CD4-positive, alpha-beta T cell treated with Interleukin-21 for 1 hour (primary cell): ENCODE measurements at regions not wholly inside any gene's neighbourhood (a gene's known extent, or its start where the extent isn't known, plus 50 kb on each side); places are given as distances from the start of the nearest gene placed in this dataset.
A peak's percentile ranks its signal among the peaks of the same experiment; 100 is the strongest.
"Not testable (repeated sequence)": the region's sequence is repeated elsewhere in the genome, so short reads cannot be mapped to it uniquely, and the experiment has no call there.

ENCODE experiments used
- DNase-seq: peaks from one replicate; pipeline ENCODE4 v3.0.0-alpha.2; 2020

DNA sequence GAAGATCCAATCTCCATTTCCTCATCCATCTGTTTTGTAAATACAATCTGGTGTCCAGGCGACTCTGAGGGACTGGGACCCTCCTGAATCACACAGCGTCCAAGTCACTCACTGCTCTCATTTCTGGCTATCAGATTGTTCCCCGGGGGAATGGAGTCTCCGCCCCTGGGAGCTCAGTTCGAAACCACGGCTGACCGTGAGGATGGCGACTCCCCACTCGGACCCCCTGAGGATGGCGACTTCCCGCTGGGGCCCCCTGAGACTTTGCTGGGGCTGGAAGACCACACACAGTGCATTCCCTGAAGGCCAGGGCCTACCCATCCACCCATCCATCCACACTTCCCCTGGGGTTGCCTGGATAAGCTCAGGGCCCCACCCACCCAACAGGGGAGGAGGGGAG is 360.5 kb downstream of the BCL2L11 start:
- DNase-seq, result not testable (repeated sequence)

DNA sequence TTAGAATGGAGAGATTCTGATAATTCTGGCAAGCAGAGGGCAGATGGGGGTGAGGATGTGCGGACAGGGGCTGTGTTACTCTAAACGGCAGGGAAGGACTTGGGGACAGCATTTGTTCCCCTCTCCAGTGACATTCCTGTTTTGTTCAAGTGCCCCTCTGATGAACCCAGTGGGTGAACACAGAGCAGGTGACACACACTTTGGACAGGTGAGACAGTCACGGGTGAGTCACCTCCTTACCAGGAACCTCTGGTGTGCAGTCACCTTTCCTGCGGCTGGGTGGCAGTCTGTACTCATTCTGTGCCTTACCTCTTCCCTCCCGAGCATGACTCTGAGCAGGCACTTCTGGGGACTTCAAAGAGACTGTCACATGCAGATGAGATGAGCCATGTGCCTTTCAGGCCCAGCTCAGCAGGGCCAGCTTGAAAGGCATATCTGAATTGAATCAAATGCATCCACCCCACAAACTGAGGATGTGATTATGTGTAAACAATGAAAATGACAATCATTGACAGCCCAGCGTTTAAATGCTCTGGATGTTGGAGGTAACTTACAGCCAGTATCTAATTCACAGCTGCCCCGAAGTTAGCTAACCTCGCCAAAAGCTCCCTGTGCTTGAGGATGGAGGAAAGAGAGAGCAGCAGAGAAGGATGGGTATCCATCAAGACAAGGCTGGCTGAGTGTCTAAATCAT is 362.4 kb downstream of the BCL2L11 start:
- not testable (repeated sequence) for DNase-seq

GRCh38 chr2:111484097-111484496 is 363.4 kb downstream of the BCL2L11 start:
- not testable (repeated sequence) for DNase-seq

DNA sequence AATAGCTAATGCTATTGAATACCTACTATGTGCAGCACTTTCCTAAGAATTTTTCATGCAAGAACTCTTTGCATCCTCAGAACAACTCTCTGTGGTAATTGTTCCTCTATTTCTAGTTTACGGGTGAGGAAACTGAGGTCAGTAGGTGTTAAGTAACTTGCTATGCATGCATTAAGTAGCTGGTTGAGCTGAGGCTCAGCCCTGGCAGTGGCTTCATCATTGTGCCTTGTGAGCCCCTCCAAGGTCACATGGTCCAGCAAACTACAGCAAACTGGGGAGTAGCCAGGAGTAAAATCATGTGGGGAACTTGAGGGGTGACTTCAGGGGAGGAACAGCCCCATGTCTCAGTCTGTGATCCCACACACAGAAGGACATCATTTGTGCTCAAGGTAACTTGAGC is 365.2 kb downstream of the BCL2L11 start:
- DNase-seq, result peak; percentile 25

DNA sequence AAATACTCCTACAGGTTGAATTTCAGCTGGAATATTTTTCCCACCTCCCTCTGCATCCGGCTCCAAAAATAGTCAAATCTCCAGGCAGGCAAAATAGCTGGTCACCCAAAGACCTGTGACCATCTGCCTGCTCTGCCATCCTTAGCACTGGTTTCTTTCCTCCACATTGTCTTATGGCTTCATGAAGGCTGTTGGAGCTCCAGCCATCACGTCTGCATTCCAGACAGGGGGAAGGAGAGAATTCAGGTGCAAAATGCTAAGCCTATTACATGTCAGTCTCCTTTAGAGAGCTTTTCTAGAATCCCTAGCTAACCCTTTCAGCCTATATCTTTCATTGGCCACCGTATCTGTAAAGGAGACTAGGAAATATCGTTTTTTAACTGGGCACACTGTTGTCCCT is 367.7 kb downstream of the BCL2L11 start:
- not testable (repeated sequence) for DNase-seq

DNA sequence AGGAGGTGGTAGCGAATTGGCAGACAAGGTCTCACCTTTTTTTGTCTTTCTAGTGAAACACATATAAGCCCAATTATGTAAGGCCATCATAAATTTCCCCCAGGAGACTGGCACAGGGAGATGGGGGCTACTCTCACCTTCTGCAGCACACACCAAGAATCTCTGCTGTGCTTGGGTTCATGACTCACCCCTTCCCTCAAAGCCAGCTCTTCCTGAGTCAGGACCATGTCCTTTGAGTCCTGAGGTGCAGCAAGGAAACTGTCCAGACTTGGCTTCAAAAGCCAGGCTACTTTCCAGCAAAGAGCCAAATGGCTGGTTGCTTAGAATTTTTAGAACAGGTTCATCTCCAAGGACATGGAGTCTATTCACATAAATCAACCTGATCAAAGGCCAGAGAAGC is 368.7 kb downstream of the BCL2L11 start:
- not testable (repeated sequence) for DNase-seq

DNA sequence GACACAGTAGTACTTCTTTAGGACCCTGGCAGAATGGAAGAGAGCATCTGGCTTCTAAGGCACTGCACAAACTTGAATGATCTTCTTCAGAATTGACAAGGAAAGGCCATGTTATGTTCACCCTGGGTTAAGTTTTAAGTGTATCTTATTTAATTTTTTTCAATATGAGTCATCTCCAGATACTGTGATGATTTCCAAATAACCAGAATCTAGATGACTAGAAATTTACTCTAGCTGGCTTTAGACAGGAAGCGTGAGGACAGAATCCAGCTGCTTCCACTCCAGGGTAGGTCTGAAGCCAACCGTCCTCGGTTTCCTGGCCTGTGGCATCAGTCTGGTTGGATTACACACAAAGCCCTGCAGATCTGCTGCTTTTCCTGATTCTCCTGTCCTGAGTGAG is 370.5 kb downstream of the BCL2L11 start:
- DNase-seq, result not testable (repeated sequence)

GRCh38 chr2:111491614-111492013 is 370.9 kb downstream of the BCL2L11 start:
- not testable (repeated sequence) for DNase-seq

DNA sequence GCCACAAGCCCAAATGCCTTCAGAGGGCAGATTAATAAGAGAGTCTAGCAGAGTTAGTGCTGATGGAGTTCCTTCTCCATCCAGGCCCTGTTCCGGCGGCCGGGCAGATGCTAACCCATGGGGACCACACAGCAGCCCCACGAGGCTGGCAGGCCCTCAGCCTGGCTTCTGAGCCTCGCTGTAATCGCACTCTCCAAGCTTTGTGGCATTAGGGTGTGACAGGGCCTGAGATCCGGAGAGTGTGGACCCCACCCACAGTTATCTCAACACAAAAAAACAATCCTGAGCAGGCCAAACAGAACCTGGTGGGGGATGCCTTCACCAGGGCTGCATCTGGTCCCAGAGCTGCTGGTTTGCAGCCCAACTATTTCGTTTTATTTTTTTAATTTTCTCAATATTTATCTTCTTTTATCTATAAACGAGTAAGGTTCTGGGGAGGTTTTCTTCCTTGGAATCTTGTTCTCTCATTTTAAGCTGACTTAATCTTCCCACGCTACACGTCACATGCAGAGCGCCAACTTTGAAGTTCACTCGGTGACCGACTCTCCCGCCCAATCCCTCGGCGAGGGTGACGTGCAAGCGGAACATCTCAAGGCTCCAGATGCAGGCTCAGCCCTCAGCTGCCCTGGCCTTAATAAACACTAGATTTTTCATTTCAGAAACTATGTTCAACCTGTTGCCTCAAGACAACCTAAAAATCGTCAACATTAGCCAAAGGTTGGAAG is 372.4 kb downstream of the BCL2L11 start:
- not testable (repeated sequence) for DNase-seq

- not testable (repeated sequence) for DNase-seq
Measured at GRCh38 chr2:111493720-111494078, 373.0 kb downstream of the BCL2L11 start.

GRCh38 chr2:111494288-111494980 is 373.7 kb downstream of the BCL2L11 start:
- DNase-seq, result peak; percentile 39

- not testable (repeated sequence) for DNase-seq
Measured at GRCh38 chr2:111494981-111495315, 374.2 kb downstream of the BCL2L11 start.

DNA sequence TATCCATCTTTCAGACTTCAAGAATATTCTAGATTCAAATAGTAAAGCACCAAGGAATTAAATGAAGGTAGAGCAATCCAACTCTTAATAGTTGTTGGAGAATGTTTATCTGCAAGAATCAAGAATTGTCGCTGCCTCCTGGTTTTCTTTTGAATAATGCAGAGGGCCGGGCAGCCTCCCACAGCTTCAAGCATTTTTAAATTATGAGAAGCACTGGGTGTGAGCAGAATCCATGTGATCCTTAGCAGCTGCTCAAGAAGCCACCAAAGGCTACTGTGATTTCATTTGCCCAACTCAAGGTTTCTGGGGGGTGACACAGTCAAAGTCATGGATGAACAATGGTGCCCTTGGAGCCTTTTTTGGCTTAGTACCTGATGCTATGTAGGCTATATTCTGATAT is 374.9 kb downstream of the BCL2L11 start:
- DNase-seq, result not testable (repeated sequence)

DNA sequence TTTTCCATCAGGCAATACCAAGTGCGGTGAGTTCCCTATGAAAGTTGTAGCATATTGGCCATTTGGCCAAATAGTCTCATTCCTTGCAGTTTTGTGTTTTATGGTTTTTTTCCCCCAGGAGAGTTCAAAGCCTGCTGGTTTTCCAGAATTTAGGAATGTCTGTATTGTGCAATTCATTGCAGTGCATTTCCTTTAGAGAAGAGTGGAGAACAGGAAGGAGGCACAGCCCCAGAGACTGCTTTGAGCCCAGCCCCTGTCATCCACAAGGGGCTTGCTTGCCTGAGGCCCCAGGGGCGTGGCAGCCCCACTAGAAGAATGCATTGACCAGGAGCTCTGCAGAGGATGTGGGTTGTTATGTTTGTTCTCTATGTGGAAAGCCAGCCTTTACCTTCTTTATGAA is 375.5 kb downstream of the BCL2L11 start:
- DNase-seq, result not testable (repeated sequence)

DNA sequence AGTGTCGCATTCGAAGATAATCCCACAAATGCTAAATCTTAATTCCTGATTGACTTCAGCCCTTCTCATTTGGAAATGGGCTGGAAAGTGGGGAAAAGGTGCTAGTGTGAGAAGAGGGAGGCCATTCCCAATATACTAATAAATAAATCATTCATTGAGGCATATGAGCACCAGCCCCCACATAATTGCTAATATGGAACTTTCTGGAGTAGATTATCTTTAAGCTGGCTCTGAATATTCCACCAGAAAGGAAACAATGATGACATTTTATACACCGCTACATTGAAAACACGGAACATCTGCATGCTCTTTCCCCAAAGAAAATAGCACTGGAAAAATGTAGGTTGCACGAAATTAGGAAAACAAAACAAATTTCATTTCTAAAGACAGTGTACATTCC is 376.1 kb downstream of the BCL2L11 start:
- DNase-seq, result not testable (repeated sequence)

DNA sequence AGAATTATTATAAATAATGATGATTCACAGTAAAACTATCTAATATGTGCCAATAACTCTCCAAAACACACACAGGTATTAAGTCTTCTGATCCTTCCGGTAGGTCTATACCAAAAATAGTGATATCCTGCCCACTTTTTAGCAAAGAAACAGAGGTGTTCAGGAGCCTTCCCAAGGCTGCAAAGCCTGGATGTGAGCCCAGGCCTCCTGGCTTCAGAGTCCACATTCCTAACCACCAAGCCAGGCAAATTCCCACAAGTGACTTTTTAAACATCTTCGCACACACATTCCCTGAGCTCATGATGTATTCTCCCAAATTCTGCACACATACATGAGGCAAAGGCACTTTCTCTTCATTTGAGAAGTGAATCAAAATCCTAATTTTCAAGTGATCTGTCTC is 376.6 kb downstream of the BCL2L11 start:
- not testable (repeated sequence) for DNase-seq

DNA sequence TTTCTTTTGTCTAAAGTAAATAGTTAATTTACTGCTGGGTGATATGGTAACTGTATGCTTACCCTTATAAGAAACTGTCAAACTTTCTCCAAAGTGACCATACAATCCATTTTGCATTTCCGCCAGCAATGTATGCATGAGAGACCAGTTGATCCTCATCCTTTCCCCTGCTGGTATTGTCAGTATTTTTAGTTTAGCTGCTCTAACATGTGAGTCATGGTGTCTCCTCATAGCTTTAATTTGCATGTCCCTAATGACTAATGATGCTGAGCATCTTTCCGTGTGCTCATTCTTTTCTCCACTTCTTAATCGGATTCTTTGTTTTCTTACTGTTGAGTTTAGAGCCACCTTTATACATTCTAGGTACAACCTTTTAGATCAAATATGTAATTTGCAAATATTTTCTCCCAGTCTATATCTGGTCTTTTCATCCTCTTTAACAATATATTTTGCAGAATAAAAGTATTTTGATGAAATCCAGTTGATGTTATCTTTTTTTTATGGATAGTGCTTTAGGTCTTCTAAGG is 379.9 kb downstream of the BCL2L11 start:
- DNase-seq, result not testable (repeated sequence)

DNA sequence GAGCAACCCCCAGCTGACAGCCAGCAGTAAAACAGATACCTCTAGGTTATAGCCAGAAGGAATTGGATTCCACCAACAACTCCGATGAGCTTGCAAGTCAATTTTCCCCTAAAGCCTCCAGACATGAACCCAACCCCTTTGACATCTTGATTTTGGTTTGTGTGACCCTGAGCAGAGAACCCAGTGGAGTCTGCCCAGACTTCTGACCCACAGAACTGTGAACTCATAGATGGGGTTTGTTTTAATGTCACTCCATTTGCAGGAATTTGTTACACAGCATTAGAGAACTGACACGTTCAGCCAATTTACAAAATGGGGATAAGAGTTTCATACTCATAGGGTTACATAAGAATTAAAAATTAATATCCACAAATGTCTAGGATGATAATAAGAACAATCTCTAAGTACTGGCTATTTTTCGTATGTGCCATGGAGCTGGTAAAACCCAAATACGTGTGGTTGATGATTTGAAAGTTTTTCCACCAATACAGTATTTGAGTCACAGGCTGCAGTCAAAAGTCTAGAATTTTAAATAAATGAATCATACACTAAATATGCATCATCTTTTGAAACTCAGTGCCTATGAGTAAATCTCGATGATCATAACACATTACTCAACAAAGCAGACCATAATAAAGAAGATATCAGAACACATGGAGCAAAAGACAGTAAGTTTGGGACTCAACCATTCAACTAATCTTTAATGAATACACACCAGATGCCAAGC is 380.0 kb downstream of the ANAPC1 start:
- DNase-seq, result not testable (repeated sequence)

DNA sequence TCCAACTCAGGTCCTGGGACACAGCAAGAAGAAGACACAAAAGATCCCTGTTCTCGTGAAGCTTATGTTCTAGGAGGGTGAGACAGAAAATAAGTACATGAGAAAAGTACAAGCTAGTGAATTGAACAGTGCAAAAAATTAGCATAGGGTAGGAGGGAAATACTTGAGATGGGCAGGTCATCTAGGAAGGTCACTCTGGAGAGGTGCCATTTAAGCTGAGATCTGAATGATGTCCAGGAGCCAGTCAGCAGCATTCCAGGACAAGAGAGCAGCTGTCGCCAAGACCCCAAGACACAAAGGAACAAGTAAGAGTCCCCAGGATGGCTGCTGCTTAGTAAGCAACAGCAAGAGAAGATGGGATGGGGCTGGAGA is 379.4 kb downstream of the ANAPC1 start:
- not testable (repeated sequence) for DNase-seq

GRCh38 chr2:111505267-111505666 is 378.7 kb downstream of the ANAPC1 start:
- not testable (repeated sequence) for DNase-seq

GRCh38 chr2:111506936-111507335 is 377.1 kb downstream of the ANAPC1 start:
- DNase-seq, result not testable (repeated sequence)

GRCh38 chr2:111509225-111509869 is 374.6 kb downstream of the ANAPC1 start:
- not testable (repeated sequence) for DNase-seq
